HG03342 (cell line): ENCODE measurements at regions not wholly inside any gene's neighbourhood (a gene's known extent, or its start where the extent isn't known, plus 50 kb on each side); places are given as distances from the start of the nearest gene placed in this dataset.

ENCODE experiments used
- ATAC-seq: cut with Tn5 transposase; IDR thresholded peaks from one replicate; pipeline ENCODE4 v1.9.1; 2021; ENCODE audit warnings: mild to moderate bottlenecking, moderate library complexity; ENCODE audit not compliant: unreplicated experiment

DNA sequence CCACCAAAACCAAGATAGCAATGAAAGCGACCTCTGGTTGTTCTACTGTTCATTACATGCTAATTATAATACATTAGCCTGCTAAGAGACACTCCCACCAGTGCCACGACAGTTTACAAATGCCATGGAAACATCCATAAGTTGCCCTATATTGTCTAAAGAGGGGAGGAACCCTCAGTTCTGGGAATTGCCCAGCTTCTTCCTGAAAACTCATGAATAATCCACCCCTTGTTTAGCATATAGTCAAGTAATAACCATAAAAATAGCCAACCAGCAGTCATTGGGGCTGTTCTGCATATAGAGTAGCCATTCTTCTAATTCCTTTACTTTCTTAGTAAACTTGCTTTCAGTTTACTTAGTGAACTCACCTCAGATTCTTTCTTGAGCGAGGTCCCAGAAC lies 189.8 kb upstream of the SOX11 start:
- no peak for ATAC-seq

DNA sequence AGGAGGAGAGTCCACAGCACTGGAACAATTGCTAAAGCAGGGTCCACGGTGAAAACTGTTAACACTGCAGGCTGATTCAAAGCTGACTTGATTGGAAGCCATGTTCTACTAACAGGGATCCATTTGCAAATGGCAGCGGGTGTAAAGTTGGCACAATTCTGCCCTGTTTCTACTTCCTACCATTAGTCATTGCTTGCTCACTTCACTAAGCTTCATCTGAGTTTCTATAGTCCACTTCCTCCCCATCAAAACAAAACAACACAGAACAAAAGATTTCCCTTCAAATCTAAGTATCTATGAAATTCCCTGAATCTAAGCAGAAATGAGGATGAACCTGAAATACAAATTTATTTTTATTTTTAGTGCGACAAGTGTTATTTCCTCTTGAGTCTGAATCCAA lies 187.4 kb upstream of the SOX11 start:
- ATAC-seq: no peak

DNA sequence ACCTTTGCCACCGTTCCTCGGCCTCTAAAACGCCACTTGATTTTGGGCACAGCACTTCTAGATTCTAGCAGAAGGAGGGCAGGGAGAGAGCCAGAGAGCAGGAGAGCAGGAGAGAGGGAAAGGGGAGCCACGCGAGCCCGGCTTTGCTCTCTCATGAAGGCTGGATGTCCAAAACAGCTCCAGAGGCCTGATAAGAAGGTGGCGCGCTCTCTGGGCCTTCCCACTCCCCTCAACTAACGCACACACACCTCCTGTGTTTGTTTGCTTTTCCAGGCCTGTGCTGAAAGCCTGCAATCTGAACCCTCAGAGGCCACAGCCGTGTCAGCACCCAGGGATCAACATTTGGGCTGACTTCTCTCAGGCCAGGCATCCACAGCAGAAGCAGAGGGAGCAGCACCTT lies 184.8 kb upstream of the SOX11 start:
- no peak for ATAC-seq

DNA sequence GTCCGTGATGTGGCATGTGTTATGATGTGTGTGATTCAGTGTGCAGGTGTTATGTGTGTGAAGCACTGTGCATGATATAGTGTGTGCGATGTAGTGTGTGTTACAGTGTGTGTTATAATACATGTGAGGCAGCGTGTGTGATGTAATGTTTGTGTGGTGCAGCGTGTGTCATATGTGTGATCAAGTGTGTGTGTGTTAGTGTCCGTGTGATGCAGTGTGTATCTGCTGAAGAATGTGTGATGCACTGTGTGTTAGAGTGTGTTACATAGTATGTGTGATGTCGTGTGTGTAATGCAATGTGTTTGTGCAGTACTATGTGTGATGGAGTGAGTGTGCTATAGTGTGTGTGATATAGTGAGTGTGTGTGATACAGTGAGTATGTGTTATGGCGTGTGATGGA lies 182.8 kb upstream of the SOX11 start:
- ATAC-seq: no peak

DNA sequence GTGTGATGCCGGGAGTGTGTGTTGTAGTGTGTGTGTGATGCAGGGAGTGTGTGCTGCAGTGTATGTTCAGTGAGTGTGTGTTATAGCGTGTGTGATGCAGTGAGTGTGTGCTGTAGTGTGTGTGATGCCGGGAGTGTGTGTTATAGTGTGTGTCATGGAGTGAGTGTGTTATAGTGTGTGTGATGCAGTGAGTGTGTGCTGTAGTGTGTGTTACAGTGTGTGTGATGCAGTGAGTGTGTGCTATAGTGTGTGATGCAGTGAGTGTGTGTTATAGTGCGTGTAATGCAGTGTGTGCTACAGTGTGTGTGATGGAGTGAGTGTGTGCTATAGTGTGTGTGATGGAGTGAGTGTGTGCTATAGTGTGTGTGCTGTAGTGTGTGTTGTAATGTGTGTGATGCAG lies 182.1 kb upstream of the SOX11 start:
- no peak for ATAC-seq

DNA sequence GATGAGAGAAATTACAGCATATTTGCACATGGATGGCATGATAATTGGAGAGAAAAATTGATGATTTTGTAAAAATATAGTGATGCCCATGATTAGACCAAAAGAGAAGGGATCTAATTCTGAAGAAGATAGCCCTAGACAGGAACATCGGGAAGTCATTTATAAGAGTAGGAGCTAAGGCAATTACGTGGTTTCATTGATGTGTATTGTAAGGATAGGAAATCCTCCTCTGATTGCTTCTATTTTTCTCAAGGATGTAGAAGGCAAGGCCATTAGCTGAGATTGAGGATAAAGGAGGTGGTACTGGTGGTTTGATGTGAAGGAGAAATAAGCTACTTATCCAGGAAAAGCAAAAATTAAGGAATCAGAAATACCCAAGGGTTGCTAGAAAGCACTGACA lies 176.5 kb upstream of the SOX11 start:
- ATAC-seq: no peak

DNA sequence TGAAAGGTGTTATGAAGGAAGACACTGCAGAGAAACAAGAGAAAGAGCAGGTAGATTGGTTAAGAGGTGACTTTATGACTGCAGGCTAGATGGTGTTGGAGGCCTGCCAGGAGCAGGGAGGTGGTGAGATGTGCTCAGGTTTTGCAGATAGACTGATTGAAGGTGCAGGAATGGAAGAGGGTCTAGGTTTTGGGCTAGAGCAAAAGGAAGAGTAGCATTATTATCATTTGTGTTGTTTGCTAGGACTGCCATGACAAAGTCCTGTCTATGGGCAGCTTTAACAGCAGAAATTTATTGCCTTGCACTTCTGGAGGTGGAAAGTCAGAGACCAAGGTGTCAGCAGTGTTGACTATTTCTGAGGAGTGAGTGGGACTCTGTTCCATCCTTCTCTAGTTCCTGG lies 172.9 kb upstream of the SOX11 start:
- no peak for ATAC-seq

DNA sequence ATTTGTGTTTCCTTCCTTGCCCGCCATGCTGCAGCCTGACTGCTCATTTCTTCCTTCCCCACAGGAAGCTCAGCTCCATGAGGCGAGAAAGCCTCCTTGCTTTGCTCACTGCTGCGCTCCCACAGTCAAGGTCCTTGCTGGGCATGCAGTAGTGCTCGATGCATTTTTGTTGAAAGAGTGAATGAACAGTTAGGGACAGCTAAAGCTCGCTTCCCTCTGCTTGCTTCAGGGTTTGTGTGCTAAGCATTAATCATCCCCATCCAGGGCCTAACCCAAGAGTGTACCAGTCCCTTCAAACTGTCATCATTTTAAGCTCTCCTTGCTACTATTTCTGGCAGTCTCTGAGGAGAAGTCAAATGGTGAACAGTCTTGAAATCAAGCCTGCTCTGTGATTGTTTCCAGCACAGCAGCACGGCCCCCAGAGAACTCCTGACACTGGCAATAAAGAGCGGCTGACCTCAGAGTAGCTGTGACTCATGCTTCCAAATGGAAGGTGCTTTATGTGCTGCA lies 171.7 kb upstream of the SOX11 start:
- no peak for ATAC-seq

DNA sequence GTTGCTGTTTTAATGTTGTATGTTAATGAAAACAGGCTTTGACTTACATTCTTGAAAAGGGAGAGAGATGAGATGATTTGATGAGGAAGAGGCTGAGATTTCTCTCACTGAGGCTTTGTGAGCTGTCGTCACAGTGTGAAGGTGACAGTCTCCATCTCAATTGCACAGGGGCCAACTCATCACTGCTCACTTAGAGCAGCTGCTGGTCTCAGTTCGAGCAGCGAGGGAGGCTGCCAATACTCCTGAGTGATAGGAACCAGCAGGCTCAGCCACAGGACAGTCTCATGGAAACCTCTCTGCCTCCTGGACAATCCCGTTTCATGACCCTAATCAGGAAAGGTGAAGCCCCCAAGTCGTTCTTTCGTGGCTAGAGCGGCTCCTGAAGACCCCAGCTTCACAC lies 170.7 kb upstream of the SOX11 start:
- ATAC-seq: no peak

DNA sequence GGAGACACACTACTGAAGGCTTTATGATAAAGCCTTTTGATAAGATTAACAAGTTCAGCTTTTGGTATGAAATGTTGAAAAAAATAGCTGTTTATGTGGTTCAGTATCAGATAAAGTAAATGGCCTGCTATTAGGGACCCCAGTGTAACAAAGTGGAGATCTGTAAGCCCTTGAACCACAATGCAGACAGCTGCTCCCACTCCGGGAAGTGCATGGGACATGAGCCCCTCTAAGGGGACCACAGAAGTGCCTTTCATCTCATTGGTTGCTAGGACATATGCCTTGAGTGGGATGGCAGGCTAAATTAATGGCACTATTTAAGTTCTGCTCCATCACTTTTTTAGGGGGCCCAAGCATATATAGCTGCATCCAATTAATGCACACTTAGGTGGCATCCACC lies 167.6 kb upstream of the SOX11 start:
- ATAC-seq: no peak

DNA sequence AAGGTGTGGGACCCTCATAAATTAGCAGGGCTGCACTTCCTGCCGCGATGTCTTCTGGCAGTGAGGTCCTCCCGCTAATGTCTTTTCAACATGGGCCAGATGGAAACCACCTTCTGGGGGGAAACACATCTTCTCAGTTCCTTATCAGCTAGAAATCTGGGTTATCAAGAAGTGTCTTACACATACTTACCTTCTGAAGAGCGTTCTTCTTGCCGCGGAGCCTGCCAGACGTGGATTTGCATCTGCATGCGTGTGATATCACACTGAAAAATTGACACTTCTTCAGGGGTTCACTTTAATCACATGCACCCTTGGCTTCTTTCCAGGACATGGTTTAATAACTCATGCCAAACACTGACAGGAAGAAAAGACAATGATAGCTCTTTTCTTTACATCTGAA lies 163.5 kb upstream of the SOX11 start:
- no peak for ATAC-seq

DNA sequence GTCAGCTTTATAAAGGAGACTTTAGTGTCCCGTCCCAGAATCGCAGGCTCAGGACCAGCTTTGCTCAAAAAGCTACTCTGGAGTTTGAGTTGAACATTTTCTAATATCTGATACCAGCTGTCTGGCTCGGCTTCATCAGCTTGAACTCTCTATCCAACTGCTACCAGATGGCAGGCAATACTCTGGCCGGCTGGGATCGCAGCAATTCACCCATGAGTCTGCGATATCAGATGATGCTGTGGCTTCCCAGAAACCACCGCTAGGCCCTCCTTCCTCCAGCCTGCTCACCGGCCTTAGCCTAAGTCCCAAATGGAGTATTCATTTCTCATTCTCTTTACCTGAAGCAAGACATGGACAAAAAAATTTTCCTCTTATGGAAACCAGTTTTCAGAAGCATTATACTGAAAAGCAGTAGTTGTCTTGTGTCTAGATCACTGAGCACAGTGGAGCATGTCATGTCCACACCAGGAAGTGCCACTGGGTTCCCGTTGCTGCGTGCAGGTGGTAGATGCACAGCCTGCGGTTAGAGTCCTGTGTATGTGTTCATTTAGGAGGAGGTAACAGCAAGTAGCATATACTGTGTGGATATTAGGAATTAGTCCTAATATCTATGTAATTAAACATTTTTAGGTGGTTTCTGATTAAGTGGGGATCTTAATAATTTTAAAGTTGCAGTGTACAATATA lies 162.0 kb upstream of the SOX11 start:
- no peak for ATAC-seq

DNA sequence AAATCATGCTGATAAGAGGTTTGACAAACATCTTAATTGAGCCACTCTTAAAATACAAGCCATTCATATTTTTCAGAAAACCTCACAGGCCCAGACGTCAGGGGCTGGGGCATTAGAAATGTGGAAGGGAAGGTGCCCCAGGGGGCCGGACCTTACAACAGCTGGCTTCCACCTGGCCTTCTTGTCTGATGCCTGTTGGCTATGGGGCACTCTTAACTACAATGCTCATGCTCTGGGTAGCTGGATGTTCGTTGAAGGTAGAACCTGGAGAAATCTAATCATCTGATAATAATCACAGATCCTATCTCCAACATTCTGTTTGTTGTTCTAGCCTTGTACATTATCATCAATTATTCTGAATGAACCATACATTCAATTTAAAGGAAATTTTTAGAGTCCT lies 156.9 kb upstream of the SOX11 start:
- no peak for ATAC-seq

DNA sequence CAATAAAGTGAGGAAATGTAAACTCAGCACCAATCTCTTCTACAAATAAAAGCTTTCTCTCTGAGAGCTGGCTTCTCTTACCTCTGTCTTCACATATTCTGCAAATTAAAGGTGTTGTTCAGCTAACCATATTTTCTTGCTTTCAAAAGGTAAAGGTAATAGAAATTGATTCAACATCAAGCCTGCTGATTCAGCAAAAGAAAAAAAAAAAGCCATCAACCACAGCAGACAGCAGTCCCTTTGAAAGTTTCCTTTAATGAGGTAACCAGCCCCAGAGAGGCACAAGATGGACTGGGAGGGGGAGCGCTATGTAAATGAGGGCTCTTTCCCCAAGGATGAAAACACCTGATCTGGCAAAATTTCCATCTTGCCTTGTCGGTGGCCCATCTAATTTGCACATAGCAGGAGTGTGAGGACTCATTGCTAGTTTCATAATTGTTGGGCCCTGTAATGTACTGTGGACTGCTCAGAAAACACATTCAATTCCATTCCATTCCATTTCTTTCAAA lies 154.9 kb upstream of the SOX11 start:
- ATAC-seq: no peak

DNA sequence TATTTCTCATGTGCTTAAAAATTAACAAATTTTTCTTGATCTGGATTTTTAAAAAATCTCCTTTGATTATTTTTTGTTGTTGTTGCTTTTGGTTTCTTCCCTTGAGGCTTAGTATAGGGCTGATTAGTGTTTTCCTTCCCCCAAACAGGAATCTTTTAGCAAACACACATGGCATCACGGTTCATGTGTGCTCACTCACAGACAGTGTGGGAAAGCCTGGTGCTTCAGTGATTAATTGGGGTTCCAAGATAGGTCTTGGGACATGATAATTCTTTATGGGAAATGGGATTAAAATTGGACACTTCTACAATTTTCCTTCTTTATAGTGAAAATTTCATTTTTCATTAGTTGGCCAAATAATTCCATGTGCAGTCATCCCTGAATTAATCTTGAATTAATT lies 153.9 kb upstream of the SOX11 start:
- no peak for ATAC-seq

DNA sequence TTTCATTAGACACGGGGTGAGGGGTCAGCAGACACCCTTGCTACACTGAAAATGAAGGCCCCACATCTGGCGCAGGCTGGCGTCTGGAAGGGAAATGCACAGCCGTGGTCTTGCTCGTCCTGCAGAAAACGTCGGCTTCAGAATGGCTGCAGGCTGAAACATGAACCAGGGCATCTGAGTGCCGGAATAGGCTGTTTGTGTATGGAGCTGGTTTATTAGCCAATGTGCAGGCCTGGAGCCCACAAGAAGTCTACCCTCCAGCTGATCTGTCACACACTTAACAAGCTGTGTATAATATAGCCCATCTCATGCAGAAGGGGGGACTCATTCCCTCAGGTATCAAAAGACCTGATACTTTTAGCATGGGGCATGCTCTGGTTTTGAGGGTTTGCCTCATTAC lies 153.4 kb upstream of the SOX11 start:
- ATAC-seq: no peak

DNA sequence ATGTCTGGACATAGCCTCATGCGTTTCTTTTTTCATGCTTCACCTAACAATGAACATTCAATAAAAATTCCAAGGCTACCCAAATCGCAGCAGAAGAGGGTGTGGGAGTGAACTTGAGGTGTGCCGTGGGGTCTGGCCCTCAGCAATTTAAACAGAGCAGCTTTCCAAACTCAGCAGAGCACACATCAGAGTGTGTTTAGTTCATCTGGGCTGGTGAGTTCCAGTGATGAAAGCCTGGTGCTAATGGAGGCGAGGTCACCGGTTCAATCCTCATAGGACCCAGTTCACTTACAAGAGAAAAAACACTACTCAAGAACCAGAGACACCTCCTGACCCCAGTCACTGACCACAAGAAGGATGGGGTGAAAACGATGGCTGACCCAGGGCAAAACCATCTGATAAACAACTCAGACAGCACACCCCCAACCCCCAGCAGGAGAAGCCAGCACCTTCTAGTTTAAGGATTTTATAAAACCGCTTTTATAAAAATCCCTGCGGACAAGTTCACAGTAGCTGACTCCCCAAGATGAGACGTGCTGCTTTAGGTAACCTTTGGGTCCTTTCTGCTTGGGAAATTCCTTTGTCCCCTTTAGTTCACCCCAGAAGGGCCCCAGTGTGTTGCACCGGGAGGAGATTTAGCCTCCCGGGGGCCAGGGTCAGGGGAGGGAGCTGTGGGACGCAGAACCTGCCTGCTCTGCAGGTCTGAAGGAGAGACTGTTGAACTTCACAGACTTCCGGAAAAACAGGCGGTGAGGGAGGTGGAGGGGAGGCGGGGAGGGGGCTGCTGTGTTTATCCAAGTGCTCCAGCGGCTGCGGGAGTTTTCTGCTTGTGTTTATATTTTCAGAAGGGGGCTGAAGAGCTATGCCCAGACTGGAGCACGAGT lies 152.7 kb upstream of the SOX11 start:
- no peak for ATAC-seq

DNA sequence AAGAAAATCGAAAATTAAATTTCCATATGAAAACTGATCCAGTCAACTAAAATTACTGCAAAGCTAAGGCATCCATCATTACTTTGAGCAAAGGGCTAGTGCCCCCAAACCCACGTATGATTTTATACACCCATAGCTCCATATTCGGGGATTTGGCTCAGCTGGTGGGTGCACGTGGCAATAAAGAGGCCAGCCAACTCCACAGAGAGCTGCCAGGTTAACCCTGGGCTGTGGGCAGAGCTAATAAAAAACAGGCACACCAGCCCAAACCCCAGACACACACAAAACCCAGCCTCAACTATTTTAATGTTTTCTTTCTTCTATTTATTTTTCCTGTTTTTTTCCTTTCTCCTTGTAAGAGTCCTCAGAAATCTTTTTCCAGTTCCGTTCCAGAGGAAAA lies 151.3 kb upstream of the SOX11 start:
- ATAC-seq: no peak

DNA sequence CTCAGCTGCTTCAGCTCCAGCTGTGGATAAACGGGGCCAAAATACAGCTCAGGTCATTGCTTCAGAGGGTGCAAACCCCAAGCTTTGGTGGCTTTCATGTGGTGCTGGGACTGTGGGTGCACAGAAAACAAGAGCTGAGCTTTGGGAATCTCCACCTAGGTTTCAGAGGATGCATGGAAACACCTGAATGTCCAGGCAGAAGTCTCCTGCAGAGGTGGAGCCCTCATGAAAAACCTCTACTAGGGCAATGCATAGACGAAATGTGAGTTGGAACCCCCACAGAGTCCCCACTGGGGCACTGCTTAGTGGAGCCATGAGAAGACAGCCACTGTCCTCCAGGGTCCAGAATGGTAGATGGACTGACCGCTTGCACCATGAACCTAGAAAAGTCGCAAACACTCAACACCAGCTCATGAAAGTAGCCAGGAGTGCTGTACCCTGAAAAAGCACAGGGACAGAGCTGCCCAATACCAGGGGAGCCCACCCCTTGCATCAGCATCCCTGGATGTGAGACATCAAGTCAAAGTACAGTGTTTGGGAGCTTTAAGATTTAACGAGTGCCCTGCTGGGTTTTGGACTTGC lies 147.9 kb upstream of the SOX11 start:
- no peak for ATAC-seq

DNA sequence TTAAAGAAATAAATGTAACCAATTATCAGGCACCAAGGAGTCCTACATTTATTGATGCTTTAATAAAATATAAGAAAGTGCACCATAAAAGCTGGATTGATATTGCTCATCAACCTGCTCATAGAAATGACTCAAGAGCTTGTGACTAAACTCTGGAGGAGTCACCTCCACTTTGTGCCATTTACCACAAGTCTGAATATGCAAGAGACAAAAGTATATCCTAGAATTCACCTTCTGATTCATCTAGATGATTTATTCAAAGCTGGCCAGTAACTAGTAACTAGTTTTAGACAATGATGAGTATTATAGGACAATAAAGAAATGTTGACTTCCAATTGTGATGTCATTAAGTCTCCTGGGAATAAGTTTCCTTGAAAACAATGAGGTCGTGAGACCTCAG lies 146.0 kb upstream of the SOX11 start:
- no peak for ATAC-seq

DNA sequence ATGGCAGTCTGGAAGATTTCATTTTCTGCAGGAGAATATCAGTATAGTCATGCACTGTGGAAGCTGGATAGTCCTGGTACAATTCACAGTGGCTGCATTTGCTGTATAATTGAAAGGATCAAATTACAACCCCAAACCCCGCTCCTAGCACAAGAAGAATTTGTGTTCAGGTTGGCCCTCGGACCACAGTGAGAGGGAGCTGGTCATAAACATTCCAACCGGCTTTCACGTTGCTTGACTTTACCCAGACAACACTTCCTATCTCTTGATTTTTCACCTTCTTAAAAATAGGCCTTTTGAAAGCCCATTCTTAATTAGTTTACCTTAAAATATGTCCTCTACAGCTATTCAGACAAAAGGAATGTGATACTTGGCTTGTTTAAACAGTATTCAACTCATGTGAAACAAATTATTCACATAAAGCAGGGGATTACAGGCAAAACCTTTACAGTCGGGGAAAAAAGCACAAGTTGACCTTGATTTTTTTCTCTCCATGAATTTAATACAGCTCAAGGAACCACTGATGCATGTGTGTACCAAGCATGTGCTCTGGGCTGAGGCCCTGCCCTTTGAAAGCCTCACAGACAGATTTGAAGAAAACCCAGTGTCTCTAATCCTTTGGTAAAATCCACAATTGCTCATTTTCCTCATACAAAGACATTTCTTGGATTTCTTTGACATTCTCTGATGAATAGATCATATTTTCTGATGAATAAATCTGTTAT lies 143.0 kb upstream of the SOX11 start:
- no peak for ATAC-seq
